Epithelial cell of esophagus (primary cell): ENCODE measurements at regions not wholly inside any gene's neighbourhood (a gene's known extent, or its start where the extent isn't known, plus 50 kb on each side); places are given as distances from the start of the nearest gene placed in this dataset.
"Not testable (repeated sequence)": the region's sequence is repeated elsewhere in the genome, so short reads cannot be mapped to it uniquely, and the experiment has no call there.

ENCODE experiments used
- DNase-seq: peaks from one replicate; pipeline ENCODE4 v3.0.0; 2010; ENCODE audit warnings: low read depth
- H3K4me3 ChIP-seq: 2 replicates; pipeline ENCODE4 v1.5.1; 2011; ENCODE audit warnings: mild to moderate bottlenecking, low read length, control low read depth
- CTCF ChIP-seq: IDR thresholded peaks from 2 replicates; pipeline ENCODE4 v1.5.1; 2011; ENCODE audit warnings: low read depth, mild to moderate bottlenecking, low read length, control low read depth, inconsistent platforms; ENCODE audit not compliant: insufficient read depth; ENCODE audit errors: missing control alignments

GRCh38 chr14:58772794-58773620 lies 135.2 kb downstream of the DACT1 start:
- H3K4me3 ChIP-seq, result no peak overlapping the region
- no peak for DNase-seq
- TF ChIP-seq CTCF, result no peak

GRCh38 chr14:58774531-58774930 lies 136.8 kb downstream of the DACT1 start:
- no peak for TF ChIP-seq CTCF
- no peak for DNase-seq
- no peak overlapping the region for H3K4me3 ChIP-seq

- not testable (repeated sequence) for H3K4me3 ChIP-seq, DNase-seq
These were observed 137.4 kb downstream of the DACT1 start for GRCh38 chr14:58775130-58775529.

- no peak for TF ChIP-seq CTCF
- no peak for DNase-seq
- H3K4me3 ChIP-seq, result no peak overlapping the region
These were observed 138.8 kb downstream of the DACT1 start for GRCh38 chr14:58776516-58776915.

- DNase-seq, result no peak
- TF ChIP-seq CTCF, result no peak
- no peak overlapping the region for H3K4me3 ChIP-seq
These were observed 139.8 kb downstream of the DACT1 start for GRCh38 chr14:58777541-58777979.

- no peak for TF ChIP-seq CTCF
- no peak for DNase-seq
- H3K4me3 ChIP-seq, result no peak overlapping the region
These were observed 140.4 kb downstream of the DACT1 start for GRCh38 chr14:58778202-58778601.

- no peak for DNase-seq
- no peak for TF ChIP-seq CTCF
- no peak overlapping the region for H3K4me3 ChIP-seq
These were observed 141.6 kb downstream of the DACT1 start for GRCh38 chr14:58779376-58779775.
